Right lobe of liver (tissue), 4 donors: ENCODE measurements at regions not wholly inside any gene's neighbourhood (a gene's known extent, or its start where the extent isn't known, plus 50 kb on each side); places are given as distances from the start of the nearest gene placed in this dataset.

Experiments used
- POLR2A ChIP-seq: fragments of 450-650 bp; IDR thresholded peaks from one replicate; pipeline ENCODE4 v1.6.1; 2017; ENCODE audit warnings: antibody characterized with exemption, mild to moderate bottlenecking
- TF ChIP-seq, protein P1 (sequence below), 4 donors: fragments of 200-600 bp in 3 of 4; fragments of 450-650 bp in 1 of 4; IDR thresholded peaks; one replicate each; pipeline versions ENCODE4 v1.5.1 to v1.8.0; 2016 to 2022; ENCODE audit warnings: antibody characterized with exemption in 4 of 4, mild to moderate bottlenecking in 2 of 4
- donor health status: DM: no; HTN: no; CAD: no.
- donor health status: DM: no; HTN: no; CAD: no.
- donor health status: DM: no; HTN: yes; CAD: no.

- TF ChIP-seq POLR2A: no peak
- TF ChIP-seq, protein P1, sequence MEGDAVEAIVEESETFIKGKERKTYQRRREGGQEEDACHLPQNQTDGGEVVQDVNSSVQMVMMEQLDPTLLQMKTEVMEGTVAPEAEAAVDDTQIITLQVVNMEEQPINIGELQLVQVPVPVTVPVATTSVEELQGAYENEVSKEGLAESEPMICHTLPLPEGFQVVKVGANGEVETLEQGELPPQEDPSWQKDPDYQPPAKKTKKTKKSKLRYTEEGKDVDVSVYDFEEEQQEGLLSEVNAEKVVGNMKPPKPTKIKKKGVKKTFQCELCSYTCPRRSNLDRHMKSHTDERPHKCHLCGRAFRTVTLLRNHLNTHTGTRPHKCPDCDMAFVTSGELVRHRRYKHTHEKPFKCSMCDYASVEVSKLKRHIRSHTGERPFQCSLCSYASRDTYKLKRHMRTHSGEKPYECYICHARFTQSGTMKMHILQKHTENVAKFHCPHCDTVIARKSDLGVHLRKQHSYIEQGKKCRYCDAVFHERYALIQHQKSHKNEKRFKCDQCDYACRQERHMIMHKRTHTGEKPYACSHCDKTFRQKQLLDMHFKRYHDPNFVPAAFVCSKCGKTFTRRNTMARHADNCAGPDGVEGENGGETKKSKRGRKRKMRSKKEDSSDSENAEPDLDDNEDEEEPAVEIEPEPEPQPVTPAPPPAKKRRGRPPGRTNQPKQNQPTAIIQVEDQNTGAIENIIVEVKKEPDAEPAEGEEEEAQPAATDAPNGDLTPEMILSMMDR (IDR thresholded peaks at IDR 0.05): no peak
These were observed 160.1 kb downstream of the CASP12 start for GRCh38 chr11:104738208-104738607.
